PC-3 (cell line): ENCODE measurements at regions not wholly inside any gene's neighbourhood (a gene's known extent, or its start where the extent isn't known, plus 50 kb on each side); places are given as distances from the start of the nearest gene placed in this dataset.

Source experiments
- ATAC-seq: fragments of 200-7000 bp; cut with Tn5 transposase; 2 replicates; pipeline ENCODE4 v1.9.1; 2020; ENCODE audit warnings: mild to moderate bottlenecking, moderate library complexity
- BruUV-seq: library from RNA; stranded (reverse); fragments of 400-500 nt; replicated peaks from 2 replicates; lab custom pipeline; 2021; lab: Mats Ljungman, UMichigan
- CTCF ChIA-PET: fragments of 300-600 bp; sonication (Branson Sonifier 250); formaldehyde crosslinking; loops from one replicate; lab custom pipeline; 2022; ENCODE audit warnings: antibody characterized with exemption; lab: Charles Lee
- POLR2A ChIA-PET: fragments of 300-600 bp; sonication (Branson Sonifier 250); formaldehyde crosslinking; loops from one replicate; lab custom pipeline; 2022; ENCODE audit warnings: antibody characterized with exemption; ENCODE audit not compliant: unreplicated experiment; lab: Charles Lee
- DNase-seq: peaks from one replicate; pipeline ENCODE4 v3.0.0-alpha.2; 2015
- H2AFZ ChIP-seq: fragments of 300-600 bp; sonication (generic); 2 replicates; pipeline ENCODE4 v1.6.0; 2016; ENCODE audit warnings: antibody characterized with exemption, low read length
- H3F3A ChIP-seq: fragments of 300-600 bp; sonication (generic); one replicate; pipeline ENCODE4 v1.6.0; 2017; ENCODE audit warnings: antibody characterized with exemption, low read length, control low read depth, mild to moderate bottlenecking; ENCODE audit not compliant: unreplicated experiment
- H3K27ac ChIP-seq: fragments of 300-600 bp; sonication (generic); 2 replicates; pipeline ENCODE4 v1.5.1; 2016; ENCODE audit warnings: mild to moderate bottlenecking, low read length
- H3K27me3 ChIP-seq: fragments of 300-600 bp; sonication (generic); 2 replicates; pipeline ENCODE4 v1.6.1; 2016; ENCODE audit warnings: low read length, mixed read lengths
- H3K36me3 ChIP-seq: fragments of 300-600 bp; sonication (generic); 2 replicates; pipeline ENCODE4 v1.6.1; 2016; ENCODE audit warnings: low read depth, mixed run types, low read length, mixed read lengths
- H3K4me1 ChIP-seq: fragments of 300-600 bp; sonication (generic); 2 replicates; pipeline ENCODE4 v1.5.1; 2016; ENCODE audit warnings: low read length; ENCODE audit not compliant: insufficient read depth
- H3K4me2 ChIP-seq: fragments of 300-600 bp; sonication (generic); 2 replicates; pipeline ENCODE4 v1.6.0; 2016; ENCODE audit warnings: low read length
- H3K4me3 ChIP-seq: fragments of 300-600 bp; sonication (generic); 2 replicates; pipeline ENCODE4 v1.5.1; 2016; ENCODE audit warnings: mild to moderate bottlenecking, low read length, mixed read lengths
- H3K79me2 ChIP-seq: fragments of 300-600 bp; sonication (generic); 2 replicates; pipeline ENCODE4 v1.6.1; 2017; ENCODE audit warnings: low read length, mixed read lengths
- H3K9ac ChIP-seq: fragments of 300-600 bp; sonication (generic); 2 replicates; pipeline ENCODE4 v1.6.0; 2016; ENCODE audit warnings: mild to moderate bottlenecking, low read length
- H3K9me2 ChIP-seq: fragments of 300-600 bp; sonication (generic); replicated peaks from 2 replicates; pipeline ENCODE4 v1.6.1; 2016; ENCODE audit warnings: mixed run types, low read length, mixed read lengths
- H3K9me3 ChIP-seq: fragments of 300-600 bp; sonication (generic); 2 replicates; pipeline ENCODE4 v1.6.1; 2016; ENCODE audit warnings: low read length, mixed read lengths
- H4K20me1 ChIP-seq: fragments of 300-600 bp; sonication (generic); 2 replicates; pipeline ENCODE4 v1.6.1; 2016; ENCODE audit warnings: low read length, mixed read lengths
- CTCF ChIP-seq: fragments of 300-600 bp; sonication (generic); conservative IDR thresholded peaks from 2 replicates; pipeline ENCODE4 v1.5.1; 2017; ENCODE audit warnings: antibody characterized with exemption, low read depth, mild to moderate bottlenecking, low read length
- EZH2 ChIP-seq: fragments of 300-600 bp; sonication (generic); IDR thresholded peaks from one replicate; pipeline ENCODE4 v1.6.1; 2017; ENCODE audit warnings: antibody characterized with exemption, mild to moderate bottlenecking, low read length; ENCODE audit not compliant: unreplicated experiment
- EZH2phosphoT487 ChIP-seq: fragments of 300-600 bp; sonication (generic); IDR thresholded peaks from 2 replicates; pipeline ENCODE4 v1.6.1; 2018; ENCODE audit warnings: mild to moderate bottlenecking, antibody characterized with exemption, low read length, borderline replicate concordance
- intact Hi-C: fragments of 100-400 bp; cut with micrococcal nuclease; formaldehyde crosslinking; loops from 2 replicates; pipeline ENCODE4 v1.9.0; 2023

- BruUV-seq, result no TSS peak
- H3K4me1 ChIP-seq, result no peaks in the 10 kb centered on the region
- ChIA-PET CTCF (no interaction called here), POLR2A (no interaction called here)
- TF ChIP-seq CTCF (no peak), EZH2 (no peak), EZH2phosphoT487 (no peak)
- no peaks in the 10 kb centered on the region for H4K20me1 ChIP-seq
- intact Hi-C loops, result no loop called here
- H3K36me3 ChIP-seq, result no peaks in the 10 kb centered on the region
- H2AFZ ChIP-seq, result no peak overlapping the region
- H3F3A ChIP-seq, result no peaks in the 10 kb centered on the region
- ATAC-seq (no peak), DNase-seq (no peak)
- H3K27me3 ChIP-seq, result peaks cover 16% of the 10 kb centered on the region
- no peak overlapping the region for H3K27ac ChIP-seq
- H3K9ac ChIP-seq, result no peak overlapping the region
- no peak overlapping the region for H3K4me3 ChIP-seq
- H3K9me2 ChIP-seq, result no peaks in the 10 kb centered on the region
- H3K4me2 ChIP-seq, result no peak overlapping the region
- H3K9me3 ChIP-seq, result no peaks in the 10 kb centered on the region
- H3K79me2 ChIP-seq, result no peaks in the 10 kb centered on the region
Measured at GRCh38 chr2:60051991-60052390, 501.5 kb downstream of the BCL11A start.

GRCh38 chr2:60047944-60048525 lies 505.4 kb downstream of the BCL11A start:
- H3K9me2 ChIP-seq, result no peaks in the 10 kb centered on the region
- POLR2A ChIA-PET, result no interaction called here
- no peaks in the 10 kb centered on the region for H3K4me1 ChIP-seq
- H3K9me3 ChIP-seq, result no peaks in the 10 kb centered on the region
- H3K27ac ChIP-seq, result no peak overlapping the region
- H3F3A ChIP-seq, result no peaks in the 10 kb centered on the region
- peaks cover 16% of the 10 kb centered on the region for H3K27me3 ChIP-seq
- TF ChIP-seq EZH2 (no peak), CTCF (no peak), EZH2phosphoT487 (no peak)
- no peak for ATAC-seq
- no peak overlapping the region for H3K9ac ChIP-seq
- DNase-seq, result no peak
- no peaks in the 10 kb centered on the region for H3K36me3 ChIP-seq
- intact Hi-C loops, result no loop called here
- no peaks in the 10 kb centered on the region for H4K20me1 ChIP-seq
- no TSS peak for BruUV-seq
- no peak overlapping the region for H3K4me2 ChIP-seq
- no peak overlapping the region for H3K4me3 ChIP-seq
- CTCF ChIA-PET, result no interaction called here
- no peak overlapping the region for H2AFZ ChIP-seq
- no peaks in the 10 kb centered on the region for H3K79me2 ChIP-seq

GRCh38 chr2:60047347-60047746 lies 506.1 kb downstream of the BCL11A start:
- no peaks in the 10 kb centered on the region for H3F3A ChIP-seq
- no TSS peak for BruUV-seq
- peaks cover 12% of the 10 kb centered on the region for H3K27me3 ChIP-seq
- H4K20me1 ChIP-seq, result no peaks in the 10 kb centered on the region
- ATAC-seq (no peak), DNase-seq (no peak)
- ChIA-PET CTCF (no interaction called here), POLR2A (no interaction called here)
- no peak overlapping the region for H3K9ac ChIP-seq
- no peaks in the 10 kb centered on the region for H3K9me3 ChIP-seq
- no peaks in the 10 kb centered on the region for H3K4me1 ChIP-seq
- intact Hi-C loops, result no loop called here
- no peaks in the 10 kb centered on the region for H3K36me3 ChIP-seq
- no peaks in the 10 kb centered on the region for H3K9me2 ChIP-seq
- H2AFZ ChIP-seq, result no peak overlapping the region
- no peak overlapping the region for H3K4me2 ChIP-seq
- TF ChIP-seq CTCF (no peak), EZH2 (no peak), EZH2phosphoT487 (no peak)
- H3K27ac ChIP-seq, result no peak overlapping the region
- H3K4me3 ChIP-seq, result no peak overlapping the region
- no peaks in the 10 kb centered on the region for H3K79me2 ChIP-seq
